ENCODE measurements at regions not wholly inside any gene's neighbourhood (a gene's known extent, or its start where the extent isn't known, plus 50 kb on each side); places are given as distances from the start of the nearest gene placed in this dataset.
"Not testable (repeated sequence)": the region's sequence is repeated elsewhere in the genome, so short reads cannot be mapped to it uniquely, and the experiment has no call there.

DNA sequence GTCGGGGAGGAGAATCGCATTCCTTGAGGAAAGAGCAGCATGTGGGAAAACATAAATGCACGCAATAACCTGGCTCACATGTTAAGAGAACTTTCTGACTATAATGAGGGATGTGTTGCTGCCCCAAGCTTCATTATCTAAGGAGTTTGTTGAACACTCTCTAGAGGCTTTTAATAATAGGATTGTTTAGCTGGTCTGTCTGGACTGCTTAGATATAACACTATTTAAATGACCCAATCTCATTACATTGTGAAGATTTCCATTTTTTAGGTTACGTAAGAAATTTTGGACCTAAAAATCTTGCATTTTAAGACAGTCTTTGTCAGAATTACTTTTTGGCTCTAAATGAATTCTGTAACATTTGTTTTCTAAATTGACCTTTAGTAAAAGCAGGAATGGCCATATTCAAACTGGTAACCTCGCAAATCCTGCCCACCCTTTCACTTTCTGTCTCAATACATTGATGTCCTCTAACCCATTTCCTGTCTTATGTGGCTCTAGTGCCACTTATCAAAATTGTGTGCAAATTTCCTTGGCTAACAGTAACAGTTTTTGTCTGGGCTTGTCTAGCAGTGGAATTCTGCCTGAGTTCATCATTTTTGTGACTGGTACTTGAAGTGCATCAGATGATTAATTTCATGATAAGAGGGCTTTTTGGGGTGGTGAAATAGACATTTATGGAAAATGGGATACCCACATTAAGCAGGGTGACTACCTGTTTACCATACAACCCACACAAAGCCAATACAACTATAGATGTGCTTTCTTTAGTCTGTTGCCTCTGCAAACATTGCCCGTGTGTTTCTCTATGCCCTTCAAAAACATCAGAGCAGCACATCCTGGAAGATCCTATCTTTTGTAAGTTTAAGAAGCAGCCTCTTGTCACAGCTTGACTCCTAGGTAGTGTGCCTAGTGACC, 61.6 kb upstream of the IKBKE start:
- DNase-seq (ENCODE audit: low read depth in 2 of 2): not testable (repeated sequence)

DNA sequence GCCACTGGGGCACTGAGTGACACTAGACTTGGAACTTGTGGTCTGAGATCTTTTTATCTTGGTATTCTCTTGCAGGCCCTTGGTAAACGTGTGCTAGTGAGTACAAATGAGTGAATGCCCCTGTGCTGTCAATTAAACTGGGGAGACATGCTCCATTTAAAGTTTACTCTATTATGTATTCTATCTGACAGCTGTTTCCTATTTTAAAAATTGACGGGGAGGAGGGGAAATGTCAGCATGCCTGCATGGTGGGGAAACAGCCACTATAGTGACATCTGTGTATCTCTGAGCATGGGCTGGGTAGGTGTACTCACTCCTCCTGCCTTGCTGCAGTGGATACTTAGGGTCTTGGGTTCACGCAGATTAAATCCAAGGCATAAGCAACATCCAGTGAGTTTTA, 59.0 kb upstream of the IKBKE start:
- no peak for DNase-seq (ENCODE audit: low read depth in 2 of 2)

DNA sequence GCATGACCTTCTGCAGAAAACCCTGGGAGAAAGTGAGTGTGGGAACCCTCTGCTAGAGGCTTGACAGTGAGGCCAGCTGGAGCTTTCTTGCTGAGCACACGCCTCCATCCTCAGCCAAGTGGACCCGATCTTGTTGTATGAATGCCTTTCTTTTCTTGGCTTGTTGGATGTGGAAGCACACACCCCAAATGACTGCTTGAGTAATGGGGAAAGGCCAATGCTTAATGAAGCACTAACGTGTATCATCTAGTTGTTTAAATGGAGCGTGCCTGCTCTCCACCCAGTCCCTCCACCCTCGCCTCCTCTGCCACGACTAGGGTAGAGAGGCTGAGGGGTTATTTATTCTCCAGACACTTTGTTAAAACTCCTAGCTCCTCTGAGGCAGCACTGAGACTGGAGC, 54.3 kb upstream of the IKBKE start:
- DNase-seq (ENCODE audit: low read depth in 2 of 2): no peak

DNA sequence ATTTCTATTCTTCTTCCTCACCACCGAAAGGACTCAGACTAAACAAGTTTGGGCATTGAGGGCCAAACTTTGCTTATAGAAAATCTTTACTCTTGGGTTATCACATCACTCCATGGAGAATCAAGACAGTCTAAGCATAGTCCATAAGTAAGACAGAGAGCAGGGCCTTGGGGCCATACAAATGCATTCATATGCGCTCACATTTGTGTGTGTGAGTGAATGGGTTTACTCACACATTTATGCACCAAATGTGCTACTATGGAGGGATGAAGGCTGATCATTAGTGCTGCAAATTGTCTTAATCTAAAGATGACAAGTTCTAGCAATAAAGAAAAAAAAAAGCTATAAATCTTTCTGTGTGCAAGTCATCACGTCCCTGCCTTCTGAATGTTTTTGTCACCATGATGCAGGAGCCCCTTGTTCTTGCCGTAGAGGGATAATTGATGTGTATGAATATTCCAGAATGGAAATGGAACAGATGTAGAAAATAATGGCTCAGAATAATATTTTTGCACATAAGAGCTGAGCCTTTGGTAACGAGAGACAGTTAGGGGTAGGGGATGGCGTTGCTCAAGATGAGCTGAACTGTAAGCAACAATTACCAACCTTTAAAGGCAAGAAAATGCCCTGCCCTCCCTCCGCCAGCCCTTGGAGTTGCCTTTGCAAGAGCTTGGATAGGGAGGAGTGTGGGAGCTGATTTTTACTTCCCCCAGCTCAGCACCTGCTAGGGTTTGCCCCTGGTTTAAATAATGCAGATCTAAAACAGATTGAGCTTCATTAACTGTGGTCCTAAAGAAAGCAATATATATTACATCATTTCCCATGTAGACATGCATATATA, 52.3 kb upstream of the IKBKE start:
- DNase-seq (ENCODE audit: low read depth in 2 of 2): no peak

DNA sequence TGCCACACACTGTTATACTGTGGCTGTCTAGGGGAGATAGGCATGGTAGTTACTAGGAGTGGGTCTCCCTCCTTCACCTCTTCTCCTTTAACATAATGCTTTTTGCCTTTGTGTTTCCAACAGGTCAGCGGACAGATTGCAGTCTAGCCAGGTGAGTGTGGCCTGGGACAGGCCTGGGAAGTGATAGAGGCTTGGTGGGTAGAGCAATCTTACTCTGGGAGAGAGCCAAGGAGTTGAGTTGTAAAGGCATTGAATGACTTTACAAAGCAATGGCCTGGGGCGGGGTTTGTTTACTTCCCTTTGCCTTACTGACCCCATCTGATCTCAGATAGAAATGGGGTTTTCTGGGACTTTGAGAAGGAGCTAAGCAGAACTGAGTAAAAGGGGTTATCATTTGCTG, 51.0 kb upstream of the IKBKE start:
- DNase-seq (ENCODE audit: low read depth in 2 of 2): no peak

DNA sequence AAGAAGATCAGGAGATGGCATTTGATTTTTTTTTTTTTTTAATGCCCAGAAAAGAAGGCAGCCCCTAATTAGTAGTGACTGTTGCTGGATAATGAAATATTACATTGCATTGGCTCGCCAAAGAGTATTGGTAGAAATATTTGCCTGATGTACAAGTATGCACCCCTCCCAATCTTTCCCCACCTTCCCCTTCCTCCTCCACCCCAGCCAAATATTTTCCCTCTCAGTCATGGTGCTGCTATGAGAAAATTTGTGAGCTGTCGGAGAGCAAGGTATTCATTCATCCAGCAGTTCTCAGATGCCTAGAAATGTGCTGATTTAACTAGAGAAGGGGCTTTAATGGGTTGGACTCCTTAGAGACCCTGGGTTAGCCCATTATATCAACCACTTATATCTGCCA, 50.5 kb upstream of the IKBKE start:
- no peak for DNase-seq (ENCODE audit: low read depth in 2 of 2)

DNA sequence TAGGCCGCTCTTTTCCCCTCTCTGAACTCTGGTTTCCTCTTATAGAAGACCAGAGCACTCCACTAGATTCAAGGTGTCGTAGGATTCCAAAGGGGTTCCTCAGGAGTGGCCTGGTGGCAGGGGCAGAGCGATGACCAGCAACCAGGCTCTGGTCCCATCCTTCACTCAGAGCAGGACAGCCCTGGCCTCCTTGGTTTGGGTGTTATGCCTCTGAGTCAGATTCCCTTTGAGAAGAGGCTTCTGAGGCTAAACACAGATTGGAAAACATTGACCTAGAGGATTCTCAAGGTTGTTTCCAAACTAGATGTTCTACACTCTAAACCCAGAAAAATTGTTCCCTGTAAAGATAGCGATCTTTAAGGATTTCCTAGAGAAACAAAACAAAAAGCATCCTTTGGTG, 49.8 kb upstream of the IKBKE start:
- no peak for DNase-seq (ENCODE audit: low read depth in 2 of 2)

All from stimulated activated CD8-positive, alpha-beta memory T cell treated with anti-CD3 and anti-CD28 coated beads, Interleukin-2, amount 100 ng/mL, for 48 hours (primary cell).